ENCODE measurements at regions not wholly inside any gene's neighbourhood (a gene's known extent, or its start where the extent isn't known, plus 50 kb on each side); places are given as distances from the start of the nearest gene placed in this dataset.

DNA sequence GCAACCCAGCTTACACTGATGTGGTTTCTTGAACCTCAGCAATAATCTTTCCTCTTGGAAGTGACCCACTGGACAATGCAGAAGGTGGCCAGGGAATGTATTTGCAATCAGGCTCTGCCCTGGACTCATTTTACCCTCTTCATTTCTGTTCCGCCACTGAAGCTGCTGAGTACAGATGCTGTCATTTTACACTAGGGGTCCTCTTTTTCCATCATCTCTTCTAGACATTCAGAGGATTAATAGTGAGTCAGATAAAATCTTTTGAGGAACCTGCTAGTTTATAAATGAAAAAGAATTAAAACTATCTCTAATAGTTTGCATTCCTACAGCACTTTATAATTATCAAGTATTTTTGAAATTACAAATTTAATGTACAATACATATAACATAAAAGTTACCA, 87.9 kb upstream of the PNPT1 start:
- H3K9ac ChIP-seq (replicated peaks; ENCODE audit: extremely low read depth, insufficient read depth, low read length), result no peak overlapping the region
- no peaks in the 10 kb centered on the region for H3K79me2 ChIP-seq (ENCODE audit: control insufficient read depth, insufficient read depth, low read length)
- H3K4me1 ChIP-seq (ENCODE audit: control insufficient read depth, extremely low read depth, insufficient read depth, low read length), result peaks cover 28% of the 10 kb centered on the region
- intact Hi-C loops (cut with micrococcal nuclease), result no loop called here
- no TSS peak for BruUV-seq (replicated peaks)
- no peaks in the 10 kb centered on the region for H3K9me3 ChIP-seq (replicated peaks; ENCODE audit: control insufficient read depth, insufficient read depth, low read length)
- DNase-seq (ENCODE audit: low read depth, low spot score) (no peak), FAIRE-seq (no peak)
- H3K4me2 ChIP-seq (ENCODE audit: insufficient read depth, low read length), result no peak overlapping the region
- ChIA-PET POLR2A (no interaction called here), CTCF (interaction anchor here (1.2 to 1.3 kb wide), 2 partner anchors 10 to 76 kb away, joined by 4 to 6 read pairs; no protein-coding TSS in a partner anchor)
- no peaks in the 10 kb centered on the region for H3K9me1 ChIP-seq (replicated peaks; ENCODE audit: control insufficient read depth, extremely low read depth, insufficient read depth, low read length)
- dilution Hi-C loops (cut with MboI; ENCODE audit: extremely low pct_ligation_motif_present, low sequenced_read_pairs), result no loop called here
- H3K36me3 ChIP-seq (ENCODE audit: control insufficient read depth in 2 of 2, extremely low read depth in 1 of 2, insufficient read depth in 2 of 2, low read length in 2 of 2), result no peaks in the 10 kb centered on the region
- H3K27me3 ChIP-seq (ENCODE audit: control insufficient read depth in 2 of 2, insufficient read depth in 2 of 2, low read length in 2 of 2), result no peaks in the 10 kb centered on the region
- H2AFZ ChIP-seq (ENCODE audit: low read depth, low read length), result no peak overlapping the region
- H4K20me1 ChIP-seq (replicated peaks; ENCODE audit: control insufficient read depth, extremely low read depth, insufficient read depth, low read length), result no peaks in the 10 kb centered on the region
- TF ChIP-seq, protein P1, sequence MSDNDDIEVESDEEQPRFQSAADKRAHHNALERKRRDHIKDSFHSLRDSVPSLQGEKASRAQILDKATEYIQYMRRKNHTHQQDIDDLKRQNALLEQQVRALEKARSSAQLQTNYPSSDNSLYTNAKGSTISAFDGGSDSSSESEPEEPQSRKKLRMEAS (IDR thresholded peaks at IDR 0.05; ENCODE audit: insufficient read depth, insufficient read length), result no peak
- TF ChIP-seq POLR2A (IDR thresholded peaks at IDR 0.05; ENCODE audit: low read depth, low read length) (no peak), GATA2 (IDR thresholded peaks at IDR 0.05; ENCODE audit: insufficient read depth, insufficient read length, low read depth, low read length) (no peak), MYC (IDR thresholded peaks at IDR 0.05; ENCODE audit: low read depth, low read length) (no peak), EZH2 (IDR thresholded peaks at IDR 0.05; ENCODE audit: borderline replicate concordance, low read depth, low read length, severe bottlenecking) (no peak), POLR2AphosphoS5 (IDR thresholded peaks at IDR 0.05; ENCODE audit: insufficient read depth, low read depth, low read length) (no peak), JUN (IDR thresholded peaks at IDR 0.05; ENCODE audit: borderline replicate concordance, insufficient read depth, insufficient read length, low read depth) (no peak), FOS (IDR thresholded peaks at IDR 0.05; ENCODE audit: borderline replicate concordance, insufficient read depth, low read length) (no peak)
- TF ChIP-seq, protein P2, sequence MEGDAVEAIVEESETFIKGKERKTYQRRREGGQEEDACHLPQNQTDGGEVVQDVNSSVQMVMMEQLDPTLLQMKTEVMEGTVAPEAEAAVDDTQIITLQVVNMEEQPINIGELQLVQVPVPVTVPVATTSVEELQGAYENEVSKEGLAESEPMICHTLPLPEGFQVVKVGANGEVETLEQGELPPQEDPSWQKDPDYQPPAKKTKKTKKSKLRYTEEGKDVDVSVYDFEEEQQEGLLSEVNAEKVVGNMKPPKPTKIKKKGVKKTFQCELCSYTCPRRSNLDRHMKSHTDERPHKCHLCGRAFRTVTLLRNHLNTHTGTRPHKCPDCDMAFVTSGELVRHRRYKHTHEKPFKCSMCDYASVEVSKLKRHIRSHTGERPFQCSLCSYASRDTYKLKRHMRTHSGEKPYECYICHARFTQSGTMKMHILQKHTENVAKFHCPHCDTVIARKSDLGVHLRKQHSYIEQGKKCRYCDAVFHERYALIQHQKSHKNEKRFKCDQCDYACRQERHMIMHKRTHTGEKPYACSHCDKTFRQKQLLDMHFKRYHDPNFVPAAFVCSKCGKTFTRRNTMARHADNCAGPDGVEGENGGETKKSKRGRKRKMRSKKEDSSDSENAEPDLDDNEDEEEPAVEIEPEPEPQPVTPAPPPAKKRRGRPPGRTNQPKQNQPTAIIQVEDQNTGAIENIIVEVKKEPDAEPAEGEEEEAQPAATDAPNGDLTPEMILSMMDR (IDR thresholded peaks at IDR 0.05; ENCODE audit: extremely low read depth in 1 of 2, insufficient read depth in 1 of 2, low read depth in 1 of 2, low read length in 2 of 2), result no peak
- no peak overlapping the region for H3K27ac ChIP-seq (ENCODE audit: insufficient read depth, low read depth, low read length)
- no peak overlapping the region for H3K4me3 ChIP-seq (replicated peaks in 1 of 3; ENCODE audit: insufficient read depth in 1 of 3, low read depth in 1 of 3, low read length in 3 of 3)
